Kidney epithelial cell (primary cell): ENCODE measurements at regions not wholly inside any gene's neighbourhood (a gene's known extent, or its start where the extent isn't known, plus 50 kb on each side); places are given as distances from the start of the nearest gene placed in this dataset.

Experiments used
- DNase-seq: peaks from one replicate; pipeline ENCODE4 v3.0.0-alpha.2; 2010; ENCODE audit warnings: low read depth
- H3K27me3 ChIP-seq: 2 replicates; pipeline ENCODE4 v1.6.0; 2011; ENCODE audit warnings: low read length; ENCODE audit not compliant: control insufficient read depth, insufficient read depth
- H3K36me3 ChIP-seq: 2 replicates; pipeline ENCODE4 v1.5.1; 2011; ENCODE audit warnings: low read length; ENCODE audit not compliant: control insufficient read depth, insufficient read depth
- H3K4me3 ChIP-seq: 2 replicates; pipeline ENCODE4 v1.5.1; 2011; ENCODE audit warnings: low read depth, mild to moderate bottlenecking, control low read depth, low read length
- TF ChIP-seq, protein P1 (sequence below): IDR thresholded peaks from 2 replicates; pipeline ENCODE4 v1.5.1; 2011; ENCODE audit warnings: mild to moderate bottlenecking, moderate library complexity, low read length, control low read depth, inconsistent platforms; ENCODE audit not compliant: insufficient read depth, poor library complexity, severe bottlenecking

DNA sequence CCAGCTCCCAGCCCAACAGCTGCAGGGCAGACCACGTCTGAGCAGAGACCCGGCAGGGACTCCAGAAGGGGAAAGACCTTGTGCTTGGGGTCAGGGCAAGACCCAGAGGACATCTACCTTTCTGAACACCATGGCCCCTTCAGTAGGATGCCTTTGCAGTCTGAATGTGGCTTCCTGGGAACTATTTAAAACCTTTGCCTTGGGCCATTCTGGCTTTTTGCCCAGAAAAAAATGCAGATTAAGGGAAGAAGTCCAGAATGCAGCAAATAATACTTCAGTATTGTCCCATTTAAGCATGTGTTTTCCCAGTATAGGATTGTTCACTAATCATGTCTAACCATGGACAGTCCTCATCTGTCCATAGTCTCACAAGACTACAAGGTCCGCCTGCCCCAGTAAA lies 67.5 kb upstream of the ERCC6L2 start:
- Histone ChIP-seq H3K4me3 (no peak overlapping the region), H3K27me3 (no peaks in the 10 kb centered on the region), H3K36me3 (no peaks in the 10 kb centered on the region)
- TF ChIP-seq, protein P1, sequence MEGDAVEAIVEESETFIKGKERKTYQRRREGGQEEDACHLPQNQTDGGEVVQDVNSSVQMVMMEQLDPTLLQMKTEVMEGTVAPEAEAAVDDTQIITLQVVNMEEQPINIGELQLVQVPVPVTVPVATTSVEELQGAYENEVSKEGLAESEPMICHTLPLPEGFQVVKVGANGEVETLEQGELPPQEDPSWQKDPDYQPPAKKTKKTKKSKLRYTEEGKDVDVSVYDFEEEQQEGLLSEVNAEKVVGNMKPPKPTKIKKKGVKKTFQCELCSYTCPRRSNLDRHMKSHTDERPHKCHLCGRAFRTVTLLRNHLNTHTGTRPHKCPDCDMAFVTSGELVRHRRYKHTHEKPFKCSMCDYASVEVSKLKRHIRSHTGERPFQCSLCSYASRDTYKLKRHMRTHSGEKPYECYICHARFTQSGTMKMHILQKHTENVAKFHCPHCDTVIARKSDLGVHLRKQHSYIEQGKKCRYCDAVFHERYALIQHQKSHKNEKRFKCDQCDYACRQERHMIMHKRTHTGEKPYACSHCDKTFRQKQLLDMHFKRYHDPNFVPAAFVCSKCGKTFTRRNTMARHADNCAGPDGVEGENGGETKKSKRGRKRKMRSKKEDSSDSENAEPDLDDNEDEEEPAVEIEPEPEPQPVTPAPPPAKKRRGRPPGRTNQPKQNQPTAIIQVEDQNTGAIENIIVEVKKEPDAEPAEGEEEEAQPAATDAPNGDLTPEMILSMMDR: no peak
- DNase-seq: no peak

DNA sequence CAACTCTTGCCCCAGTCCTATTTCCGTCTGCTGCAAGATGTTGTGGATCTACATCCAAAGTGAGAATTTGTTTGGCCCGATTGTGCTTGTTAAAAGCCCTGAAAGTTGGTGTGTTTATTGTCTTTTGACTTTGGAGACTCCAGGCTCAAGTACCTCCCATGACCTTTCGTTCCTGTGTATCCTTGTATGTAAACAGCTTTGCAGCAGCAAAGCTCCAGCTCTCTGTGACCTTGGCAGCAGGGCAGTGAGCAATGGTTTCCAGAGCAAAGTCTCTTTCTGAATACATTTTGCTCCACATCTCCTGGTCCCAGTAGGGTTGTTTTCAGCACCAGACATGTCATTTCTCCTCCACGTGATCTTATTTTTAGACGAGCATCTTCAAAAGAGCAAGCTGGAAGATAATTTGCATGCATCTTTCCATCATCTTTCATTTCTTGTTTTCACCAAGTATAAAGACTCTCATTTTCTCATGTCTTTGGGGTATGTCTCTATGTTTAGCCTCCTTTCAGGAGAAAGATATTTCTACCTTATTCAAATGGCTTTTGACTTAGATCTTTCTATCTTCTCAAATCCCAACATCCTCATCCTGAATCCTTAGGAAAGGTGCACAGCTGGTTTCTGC lies 68.1 kb upstream of the ERCC6L2 start:
- H3K36me3 ChIP-seq: no peaks in the 10 kb centered on the region
- H3K27me3 ChIP-seq: no peaks in the 10 kb centered on the region
- no peak for DNase-seq
- no peak overlapping the region for H3K4me3 ChIP-seq
- TF ChIP-seq, protein P1: no peak

DNA sequence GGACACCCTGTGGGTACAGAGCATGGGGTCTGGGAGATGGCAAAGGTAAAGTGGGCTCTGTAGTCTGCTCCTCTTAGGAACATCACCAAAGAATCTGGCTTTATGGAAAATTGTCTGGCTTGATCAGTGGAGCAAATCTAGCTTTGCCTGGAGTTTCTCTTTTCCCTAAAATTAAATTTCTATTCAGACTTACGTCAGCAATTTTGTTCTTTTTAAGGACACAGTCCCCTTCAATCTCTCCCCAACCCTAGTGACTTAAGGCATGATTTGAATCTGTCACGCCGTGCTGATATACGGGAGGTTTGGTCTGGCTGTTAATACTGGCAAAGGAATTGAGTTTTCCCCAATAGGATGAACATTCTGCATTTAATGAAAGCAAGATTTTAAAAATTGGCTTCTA lies 72.3 kb upstream of the ERCC6L2 start:
- no peaks in the 10 kb centered on the region for H3K27me3 ChIP-seq
- TF ChIP-seq, protein P1: no peak
- no peak overlapping the region for H3K4me3 ChIP-seq
- H3K36me3 ChIP-seq: no peaks in the 10 kb centered on the region
- DNase-seq: no peak

DNA sequence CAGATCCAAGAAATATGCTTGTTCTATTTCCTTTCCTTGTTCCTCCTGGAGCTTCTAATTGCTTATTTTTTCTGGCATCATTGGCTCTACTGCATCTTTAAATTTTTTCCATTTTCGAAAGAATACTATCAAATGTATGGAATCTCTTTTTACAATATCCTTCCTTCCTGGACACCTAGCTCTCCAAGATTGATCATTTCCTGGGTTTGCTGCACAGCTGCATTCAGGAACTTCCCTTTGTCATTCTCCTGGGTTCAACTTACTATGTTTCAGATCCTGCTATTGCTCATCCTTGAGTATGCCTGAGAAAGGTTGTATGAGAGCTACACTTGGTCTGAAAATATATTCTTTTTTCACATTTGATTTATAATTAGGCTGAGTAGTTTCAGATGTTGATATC lies 73.7 kb upstream of the ERCC6L2 start:
- no peak for DNase-seq
- no peak overlapping the region for H3K4me3 ChIP-seq
- H3K27me3 ChIP-seq: no peaks in the 10 kb centered on the region
- no peaks in the 10 kb centered on the region for H3K36me3 ChIP-seq
- TF ChIP-seq, protein P1: no peak

- H3K4me3 ChIP-seq: no peak overlapping the region
- H3K36me3 ChIP-seq: no peaks in the 10 kb centered on the region
- DNase-seq: no peak
- no peaks in the 10 kb centered on the region for H3K27me3 ChIP-seq
- TF ChIP-seq, protein P1: no peak
Measured at GRCh38 chr9:95796029-95796428, 79.5 kb upstream of the ERCC6L2 start.
